Common myeloid progenitor, CD34-positive (primary cell): ENCODE measurements at regions not wholly inside any gene's neighbourhood (a gene's known extent, or its start where the extent isn't known, plus 50 kb on each side); places are given as distances from the start of the nearest gene placed in this dataset.

Experiments used
- CTCF ChIA-PET: fragments of 350-600 bp; sonication (Branson Sonifier 250); formaldehyde crosslinking; loops from one replicate; lab custom pipeline; 2021; ENCODE audit warnings: antibody characterized with exemption; lab: Charles Lee
- POLR2A ChIA-PET: fragments of 350-600 bp; sonication (Branson Sonifier 250); formaldehyde crosslinking; loops from one replicate; lab custom pipeline; 2021; ENCODE audit warnings: antibody characterized with exemption; lab: Charles Lee
- DNase-seq, 3 donors: peaks; one replicate each; pipeline versions ENCODE4 v3.0.0 to v3.0.0-alpha.2; 2013
- H3K27ac ChIP-seq, 2 experiments: 1 replicate in 1 of 2; 2 replicates in 1 of 2; pipeline ENCODE4 v1.7.0; 2013; ENCODE audit warnings: inconsistent platforms in 2 of 2, low read length in 2 of 2, mild to moderate bottlenecking in 2 of 2, low read depth in 1 of 2, moderate library complexity in 1 of 2; ENCODE audit not compliant: severe bottlenecking in 2 of 2, insufficient read depth in 1 of 2, poor library complexity in 1 of 2
- H3K27me3 ChIP-seq, 5 experiments: replicated peaks in 2 of 5; 1 replicate in 3 of 5; 2 replicates in 2 of 5; pipeline versions ENCODE4 v1.6.1 to v1.7.0; 2013; ENCODE audit warnings: low read length in 4 of 5, mild to moderate bottlenecking in 2 of 5, moderate library complexity in 2 of 5, inconsistent platforms in 1 of 5; ENCODE audit not compliant: insufficient read depth in 5 of 5, control insufficient read depth in 4 of 5
- H3K36me3 ChIP-seq, 4 experiments: 1 replicate in 2 of 4; 2 replicates in 2 of 4; pipeline versions ENCODE4 v1.6.1 to v1.7.0; 2013; ENCODE audit warnings: low read length in 3 of 4, control low read depth in 1 of 4, mild to moderate bottlenecking in 1 of 4; ENCODE audit not compliant: control insufficient read depth in 4 of 4, insufficient read depth in 4 of 4
- H3K4me1 ChIP-seq, 4 experiments: 1 replicate in 3 of 4; 2 replicates in 1 of 4; pipeline versions ENCODE4 v1.6.1 to v1.7.1; 2013; ENCODE audit warnings: low read length in 3 of 4, mild to moderate bottlenecking in 3 of 4, control low read depth in 1 of 4, inconsistent platforms in 1 of 4, moderate library complexity in 1 of 4; ENCODE audit not compliant: control insufficient read depth in 4 of 4, insufficient read depth in 4 of 4; ENCODE audit errors: control extremely low read depth in 1 of 4
- H3K4me3 ChIP-seq, 7 experiments: 1 replicate in 4 of 7; 2 replicates in 3 of 7; pipeline versions ENCODE4 v1.5.1 to v1.7.0; 2013; ENCODE audit warnings: mild to moderate bottlenecking in 7 of 7, low read length in 6 of 7, moderate library complexity in 6 of 7, inconsistent platforms in 2 of 7, low read depth in 2 of 7, control low read depth in 1 of 7; ENCODE audit not compliant: insufficient read depth in 4 of 7, control insufficient read depth in 1 of 7; ENCODE audit errors: extremely low read depth in 1 of 7
- H3K9me3 ChIP-seq, 5 experiments: 1 replicate in 4 of 5; 2 replicates in 1 of 5; pipeline versions ENCODE4 v1.6.1 to v1.7.1; 2013; ENCODE audit warnings: low read length in 4 of 5, mild to moderate bottlenecking in 2 of 5, inconsistent platforms in 1 of 5, low read depth in 1 of 5, moderate library complexity in 1 of 5; ENCODE audit not compliant: control insufficient read depth in 4 of 5, insufficient read depth in 2 of 5; ENCODE audit errors: control extremely low read depth in 1 of 5
- WGBS: methylation state at CpG from one replicate; pipeline ENCODE4 v1.1.5; 2013; ENCODE audit not compliant: insufficient coverage; 5-methylcytosine and 5-hydroxymethylcytosine counted together

GRCh38 chr5:74233091-74233490, 407.4 kb downstream of the ENC1 start:
- POLR2A ChIA-PET, result no interaction called here
- H3K27ac ChIP-seq, result no peak overlapping the region

GRCh38 chr5:74232276-74232675, 408.3 kb downstream of the ENC1 start:
- CTCF ChIA-PET, result interaction anchor here (1.8 kb wide), 1 partner anchor 56 kb away, joined by 3 read pairs; no protein-coding TSS in a partner anchor
- Histone ChIP-seq H3K4me3 (no peak overlapping the region), H3K27me3 (no peaks in the 10 kb centered on the region), H3K9me3 (peaks cover 0 to 3% (median 0%) of the 10 kb centered on the region in 5 experiments), H3K27ac (no peak overlapping the region), H3K36me3 (no peaks in the 10 kb centered on the region), H3K4me1 (no peaks in the 10 kb centered on the region)
- WGBS, result 100% methylated on average over 1 of the region's 2 CpGs
- DNase-seq, result no peak
- POLR2A ChIA-PET, result no interaction called here

More at GRCh38 chr5:74233091-74233490, 407.4 kb downstream of the ENC1 start:
- no peak for DNase-seq
- H3K9me3 ChIP-seq, result peaks cover 0 to 3% (median 0%) of the 10 kb centered on the region in 5 experiments
- H3K4me3 ChIP-seq, result no peak overlapping the region
- CTCF ChIA-PET, result interaction anchor here (1.8 kb wide), 1 partner anchor 55 kb away, joined by 3 read pairs; no protein-coding TSS in a partner anchor
- no peaks in the 10 kb centered on the region for H3K27me3 ChIP-seq
- H3K36me3 ChIP-seq, result no peaks in the 10 kb centered on the region
- peaks cover 0 to 4% (median 0%) of the 10 kb centered on the region in 4 experiments for H3K4me1 ChIP-seq

GRCh38 chr5:74231697-74232096, 408.8 kb downstream of the ENC1 start:
- POLR2A ChIA-PET, result no interaction called here
- WGBS, result 97% methylated on average over 5 of the region's 5 CpGs
- CTCF ChIA-PET, result interaction anchor here (0.5 to 1.8 kb wide), 2 partner anchors 15 to 57 kb away, joined by 3 read pairs; no protein-coding TSS in a partner anchor
- Histone ChIP-seq H3K9me3 (peaks cover 0 to 3% (median 0%) of the 10 kb centered on the region in 5 experiments), H3K27ac (no peak overlapping the region), H3K36me3 (no peaks in the 10 kb centered on the region), H3K4me3 (no peak overlapping the region), H3K27me3 (no peaks in the 10 kb centered on the region), H3K4me1 (no peaks in the 10 kb centered on the region)
- DNase-seq, result no peak

GRCh38 chr5:74226716-74227485, 413.6 kb downstream of the ENC1 start:
- no peaks in the 10 kb centered on the region for H3K27me3 ChIP-seq
- no peaks in the 10 kb centered on the region for H3K36me3 ChIP-seq
- H3K4me1 ChIP-seq, result no peaks in the 10 kb centered on the region
- POLR2A ChIA-PET, result no interaction called here
- H3K4me3 ChIP-seq, result no peak overlapping the region
- 100% methylated on average over 3 of the region's 4 CpGs for WGBS
- H3K9me3 ChIP-seq, result peaks cover 0 to 3% (median 0%) of the 10 kb centered on the region in 5 experiments
- CTCF ChIA-PET, result interaction anchor here (0.6 kb wide), 1 partner anchor 347 kb away, joined by 3 read pairs; no protein-coding TSS in a partner anchor
- no peak for DNase-seq
- H3K27ac ChIP-seq, result no peak overlapping the region

DNA sequence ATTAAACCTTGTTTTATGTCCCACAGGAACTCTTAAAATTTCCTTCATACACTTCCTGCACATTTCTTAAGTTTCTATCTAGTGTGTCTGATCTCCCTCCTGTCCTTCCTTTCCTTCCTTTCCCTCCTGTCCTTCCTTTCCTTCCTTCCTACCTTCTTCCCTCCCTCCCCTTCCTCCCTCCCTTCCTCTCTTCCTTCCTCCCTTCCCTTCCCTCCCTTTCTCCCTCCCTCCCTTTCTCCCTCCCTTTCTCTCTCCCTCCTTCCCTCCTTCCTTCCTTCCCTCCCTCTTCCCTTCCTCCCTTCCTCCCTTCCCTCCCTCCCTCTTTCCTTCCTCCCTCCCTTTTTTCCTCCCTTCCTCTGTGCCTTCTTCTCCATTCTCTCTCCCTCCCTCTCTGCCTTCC, 414.9 kb downstream of the ENC1 start:
- H3K4me1 ChIP-seq, result no peaks in the 10 kb centered on the region
- no peaks in the 10 kb centered on the region for H3K36me3 ChIP-seq
- H3K27me3 ChIP-seq, result no peaks in the 10 kb centered on the region
- peaks cover 0 to 3% (median 0%) of the 10 kb centered on the region in 5 experiments for H3K9me3 ChIP-seq
- CTCF ChIA-PET, result interaction anchor here (0.9 to 1.0 kb wide), 2 partner anchors 10 to 12 kb away, joined by 3 to 5 read pairs; no protein-coding TSS in a partner anchor
- POLR2A ChIA-PET, result no interaction called here
- no peak for DNase-seq
- no peak overlapping the region for H3K27ac ChIP-seq
- no peak overlapping the region for H3K4me3 ChIP-seq

DNA sequence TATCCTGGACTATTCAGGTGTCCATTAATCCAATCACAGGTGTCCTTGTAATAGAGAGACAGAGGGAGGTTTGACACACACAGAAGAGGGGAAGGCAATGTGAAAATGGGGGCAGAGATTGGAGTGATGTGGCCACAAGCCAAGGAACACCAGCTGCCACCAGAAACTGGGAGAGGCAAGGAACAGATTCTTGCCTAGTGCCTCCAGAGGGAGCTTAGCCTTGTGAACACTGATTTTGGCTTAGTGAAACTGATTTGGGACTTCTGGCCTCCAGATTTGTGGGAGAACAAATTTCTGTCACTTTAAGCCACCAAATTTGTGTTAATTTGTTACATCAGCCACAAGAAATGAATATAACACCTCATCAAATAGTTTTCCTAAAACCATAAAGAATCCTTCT, 416.2 kb downstream of the ENC1 start:
- CTCF ChIA-PET, result interaction anchor here (0.9 to 1.0 kb wide), 2 partner anchors 11 to 12 kb away, joined by 3 to 5 read pairs; no protein-coding TSS in a partner anchor
- no peak overlapping the region for H3K4me3 ChIP-seq
- POLR2A ChIA-PET, result no interaction called here

DNA sequence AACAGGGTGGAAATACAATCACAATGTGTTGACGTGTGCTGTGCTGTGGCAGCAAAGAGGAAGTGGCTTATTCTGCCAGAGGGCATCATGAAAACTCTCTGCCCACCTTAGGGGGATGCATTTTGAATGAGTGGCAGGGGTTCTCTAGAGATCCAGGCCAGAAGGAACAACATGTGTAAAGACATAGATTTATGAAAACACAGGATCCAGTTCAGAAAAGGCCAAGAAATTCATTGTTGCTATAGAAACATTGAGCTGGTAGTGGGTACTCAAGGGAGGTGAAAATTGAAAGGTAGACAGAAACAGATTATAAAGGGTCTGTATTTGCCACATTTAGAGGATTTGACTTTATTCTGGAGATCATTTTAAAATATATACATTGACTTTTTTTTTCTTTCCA, 417.7 kb downstream of the ENC1 start:
- H3K27ac ChIP-seq, result no peak overlapping the region

More for the DNA sequence above, 416.2 kb downstream of the ENC1 start:
- DNase-seq, result no peak
- Histone ChIP-seq H3K9me3 (no peaks in the 10 kb centered on the region), H3K27me3 (no peaks in the 10 kb centered on the region), H3K36me3 (no peaks in the 10 kb centered on the region), H3K4me1 (no peaks in the 10 kb centered on the region), H3K27ac (no peak overlapping the region)

More for the DNA sequence above, 417.7 kb downstream of the ENC1 start:
- H3K9me3 ChIP-seq, result no peaks in the 10 kb centered on the region
- ChIA-PET POLR2A (no interaction called here), CTCF (interaction anchor here (1.5 kb wide), 1 partner anchor 11 kb away, joined by 4 read pairs; no protein-coding TSS in a partner anchor)
- no peak overlapping the region for H3K4me3 ChIP-seq
- H3K4me1 ChIP-seq, result no peaks in the 10 kb centered on the region
- DNase-seq, result peak in 2 of 3 donors; percentile 19 to 28
- H3K27me3 ChIP-seq, result no peaks in the 10 kb centered on the region
- no peaks in the 10 kb centered on the region for H3K36me3 ChIP-seq
- WGBS, result 9% methylated on average over 1 of the region's 1 CpG
